CD4-positive, alpha-beta T cell treated with Interleukin-15 for 4 hours (primary cell): ENCODE measurements at regions not wholly inside any gene's neighbourhood (a gene's known extent, or its start where the extent isn't known, plus 50 kb on each side); places are given as distances from the start of the nearest gene placed in this dataset.

Experiments used
- DNase-seq: peaks from one replicate; pipeline ENCODE4 v3.0.0-alpha.2; 2020; ENCODE audit warnings: low spot score

DNA sequence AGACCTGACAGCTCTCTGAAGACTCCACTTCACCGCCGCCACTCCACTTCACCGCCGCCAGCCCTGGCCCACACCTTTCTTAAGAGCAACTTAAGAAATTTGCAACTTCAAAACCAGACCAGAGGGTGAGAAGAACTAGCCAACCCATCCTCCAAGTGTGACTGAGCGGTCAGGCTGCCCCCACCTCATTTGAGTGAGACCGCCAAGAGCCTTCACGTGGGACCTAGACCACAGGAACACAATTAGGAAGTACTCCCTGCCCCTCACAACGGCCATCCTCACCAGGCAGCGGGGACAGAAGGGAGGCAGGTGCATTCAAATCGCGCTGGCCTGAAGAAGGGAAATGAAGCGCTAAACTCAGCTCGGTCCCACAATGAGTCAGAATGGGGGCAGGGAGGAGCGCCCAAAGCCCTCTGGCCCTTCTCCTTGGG lies 156.8 kb upstream of the BCL6 start:
- no peak for DNase-seq

DNA sequence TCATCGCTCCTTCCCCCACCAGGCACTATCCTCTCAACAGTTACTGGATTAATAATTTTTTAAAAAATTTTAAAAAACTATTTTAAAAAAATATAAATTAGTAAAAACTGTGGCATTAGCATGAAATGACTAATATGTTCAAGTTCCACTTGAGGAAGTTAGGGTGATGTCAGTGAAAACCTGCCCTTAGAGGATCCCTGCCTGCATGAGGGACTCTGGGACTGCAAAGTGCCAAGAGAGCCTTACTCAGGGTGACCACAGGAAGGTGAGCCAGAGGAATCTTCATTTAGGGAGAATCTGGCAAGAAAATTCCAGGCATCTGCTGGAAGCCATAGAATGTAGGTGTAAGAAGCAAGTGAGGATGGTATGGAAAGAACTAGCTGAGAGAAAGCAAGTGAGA lies 157.7 kb upstream of the BCL6 start:
- DNase-seq, result no peak

DNA sequence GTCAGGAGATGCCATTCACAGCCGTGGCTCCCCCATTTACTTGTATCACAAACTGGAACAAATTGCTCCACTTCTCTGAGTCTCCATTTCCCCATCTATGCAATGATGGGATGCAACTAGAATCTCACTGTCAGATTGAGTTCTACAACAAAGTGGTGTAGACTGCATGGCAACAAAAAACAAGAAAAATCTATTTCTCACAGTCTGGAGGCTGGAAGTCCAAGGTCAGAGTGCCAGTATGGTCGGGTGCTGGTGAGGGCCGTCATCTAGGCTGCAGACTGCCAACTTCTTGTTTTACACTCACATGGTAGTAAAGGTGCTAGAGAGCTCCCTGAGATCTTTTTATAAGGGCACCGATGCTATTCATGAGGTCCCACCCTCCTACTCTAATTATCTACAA lies 158.4 kb upstream of the BCL6 start:
- no peak for DNase-seq

DNA sequence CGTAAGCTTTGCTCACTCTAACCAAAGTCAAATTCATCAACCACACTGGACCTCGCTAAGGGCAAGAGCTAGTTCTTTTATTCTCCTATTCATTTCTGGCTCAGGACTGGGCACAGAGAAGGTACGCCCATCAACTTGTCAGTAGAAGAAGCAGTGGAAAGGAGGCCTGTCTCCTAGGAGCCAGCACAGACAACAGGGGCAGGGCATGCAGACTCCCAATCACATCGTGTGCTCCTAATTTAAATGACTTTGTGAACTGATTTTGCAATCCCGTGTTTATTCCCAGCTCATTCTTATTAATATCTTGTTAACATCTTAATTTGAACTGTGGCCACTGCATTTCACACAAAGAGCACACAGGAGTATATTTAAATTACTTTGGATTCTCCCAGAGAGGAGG lies 161.1 kb upstream of the BCL6 start:
- DNase-seq, result no peak

DNA sequence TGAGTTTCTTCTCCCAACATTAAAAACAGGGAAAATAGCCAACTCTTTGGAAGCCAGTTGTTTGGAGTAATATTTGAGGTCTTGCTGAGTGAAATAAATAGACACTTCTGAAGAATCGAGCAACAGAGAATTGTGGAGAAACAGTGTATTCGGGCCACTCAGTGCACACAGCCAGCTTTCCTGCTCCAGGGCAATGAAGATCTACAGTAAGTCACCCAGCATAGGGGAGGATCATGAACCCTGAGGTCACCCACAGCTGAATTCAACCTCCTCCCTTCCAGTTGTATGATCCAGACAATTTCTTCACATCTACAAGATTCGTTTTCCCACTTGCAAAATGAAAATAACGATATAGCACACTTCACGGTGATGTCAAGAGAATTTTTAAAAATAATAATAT lies 161.7 kb upstream of the BCL6 start:
- DNase-seq, result no peak

DNA sequence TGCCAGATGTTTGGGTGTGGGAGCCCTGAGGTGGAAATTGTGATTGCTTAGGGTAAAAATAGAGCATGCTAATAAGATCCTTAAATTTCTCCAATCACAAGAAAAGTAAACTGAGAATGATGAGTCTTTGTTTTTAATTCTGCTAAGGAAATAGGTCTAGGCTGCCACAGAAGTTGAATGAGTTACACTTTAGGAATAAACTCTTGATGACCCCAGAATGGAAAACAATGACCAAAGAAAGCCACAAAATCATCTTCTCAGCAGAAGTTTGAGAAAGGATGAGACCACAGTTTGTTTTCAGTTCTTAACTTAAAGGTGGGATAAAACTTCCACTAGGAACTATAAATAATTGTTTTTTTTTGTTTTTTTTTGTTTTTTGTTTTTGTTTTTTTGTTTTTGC lies 164.6 kb upstream of the BCL6 start:
- DNase-seq, result no peak

DNA sequence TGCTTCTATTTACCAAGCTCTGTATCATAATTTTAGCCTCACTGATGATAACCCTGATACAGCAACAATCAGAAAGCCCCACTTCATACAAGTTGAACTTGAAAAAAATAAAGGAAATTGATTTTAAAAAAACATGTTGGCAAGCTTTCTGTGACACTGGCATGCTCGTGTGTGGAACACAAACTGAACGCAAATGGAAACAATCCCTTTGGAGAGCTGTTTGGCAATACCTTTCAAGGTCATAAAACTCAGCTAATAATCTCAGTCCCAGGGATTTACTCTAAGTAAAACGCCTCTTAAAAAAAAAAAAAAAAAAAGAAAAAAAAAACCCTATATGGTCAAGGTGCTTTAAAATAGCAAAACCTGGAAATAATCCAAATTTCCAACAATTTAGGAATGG lies 166.7 kb upstream of the BCL6 start:
- no peak for DNase-seq

DNA sequence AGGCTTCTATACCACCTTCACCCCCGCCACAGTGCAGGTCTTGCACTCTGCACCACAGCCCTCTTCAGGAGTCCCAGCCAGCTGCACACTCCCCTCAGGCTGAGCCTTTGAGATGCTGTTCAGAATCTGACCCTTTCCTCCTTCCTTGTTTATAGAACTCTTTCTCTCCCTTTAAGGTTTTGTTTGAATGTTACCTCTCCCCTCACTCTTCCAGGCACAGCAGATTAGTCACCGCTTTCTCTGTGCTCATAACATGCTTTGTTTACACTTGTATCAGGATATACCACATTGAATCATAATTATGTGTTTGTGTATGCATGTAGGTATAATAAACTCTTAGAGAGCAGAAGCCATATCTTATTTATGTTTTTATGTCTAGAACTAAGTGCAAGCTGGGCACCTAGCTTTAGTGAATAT lies 168.4 kb upstream of the BCL6 start:
- no peak for DNase-seq

DNA sequence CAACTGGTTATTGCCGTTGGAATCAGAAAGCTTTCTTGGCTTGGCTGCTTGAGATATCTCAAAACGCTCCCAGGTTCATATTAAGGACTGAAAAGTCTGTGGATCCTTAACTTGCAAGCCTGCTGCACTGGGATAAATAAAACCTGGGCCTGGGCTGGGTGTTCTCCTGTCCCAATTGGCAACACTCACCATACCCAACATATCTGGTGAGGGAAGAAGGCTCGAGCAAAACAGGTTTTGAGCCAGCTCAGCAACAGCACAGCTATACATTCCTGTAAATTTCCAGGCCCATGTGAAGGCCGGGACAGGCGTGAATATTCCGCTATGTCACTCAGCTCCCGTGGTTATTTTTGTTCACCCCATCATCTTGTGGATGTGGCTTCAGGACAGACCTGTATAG lies 169.0 kb upstream of the BCL6 start:
- DNase-seq, result no peak

DNA sequence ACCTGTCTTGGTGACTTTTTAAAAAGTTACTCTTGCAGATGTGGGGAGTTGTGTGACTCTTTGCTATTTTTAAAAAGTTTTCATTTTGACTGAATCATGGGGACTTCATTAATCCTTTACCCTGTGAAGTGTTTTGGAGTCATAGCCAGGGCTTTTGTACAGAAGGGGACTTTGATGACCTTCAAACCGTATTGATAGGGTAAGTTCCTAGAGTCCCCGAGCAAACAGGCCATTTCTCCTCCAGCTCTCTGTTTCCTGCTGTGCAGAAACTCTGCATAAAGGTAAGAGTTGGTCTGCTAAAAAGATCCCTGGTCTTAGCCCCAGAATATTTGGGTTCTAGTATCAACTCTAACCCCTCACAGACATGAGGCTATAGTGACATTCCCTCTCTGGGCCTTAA lies 170.8 kb upstream of the BCL6 start:
- DNase-seq, result no peak

DNA sequence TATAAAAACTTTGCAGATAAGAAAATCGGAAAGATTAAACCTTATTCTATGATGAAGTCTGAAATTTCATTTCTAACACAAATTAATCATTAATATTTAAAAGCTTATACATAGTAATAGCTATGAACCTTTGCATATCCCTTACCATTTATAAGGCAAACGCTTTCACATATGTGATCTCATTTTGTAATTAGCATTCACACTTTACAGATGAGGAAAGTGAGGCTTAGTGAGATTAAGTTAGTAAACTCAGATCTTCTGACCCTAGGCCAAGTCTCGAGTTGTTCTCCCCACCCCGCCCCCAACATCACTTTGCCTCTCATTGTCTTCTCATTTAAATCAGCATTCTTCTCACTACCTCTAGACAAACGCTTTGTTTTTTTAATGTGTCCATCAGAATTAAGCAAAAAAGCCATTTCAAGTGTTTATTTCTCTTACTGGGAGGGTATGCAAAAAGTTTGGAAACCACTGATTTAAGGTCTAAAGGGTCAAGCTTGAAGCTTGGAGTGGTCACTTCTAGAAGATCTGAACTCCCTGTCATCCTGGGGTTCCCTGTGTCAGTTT lies 172.9 kb upstream of the BCL6 start:
- DNase-seq, result no peak

DNA sequence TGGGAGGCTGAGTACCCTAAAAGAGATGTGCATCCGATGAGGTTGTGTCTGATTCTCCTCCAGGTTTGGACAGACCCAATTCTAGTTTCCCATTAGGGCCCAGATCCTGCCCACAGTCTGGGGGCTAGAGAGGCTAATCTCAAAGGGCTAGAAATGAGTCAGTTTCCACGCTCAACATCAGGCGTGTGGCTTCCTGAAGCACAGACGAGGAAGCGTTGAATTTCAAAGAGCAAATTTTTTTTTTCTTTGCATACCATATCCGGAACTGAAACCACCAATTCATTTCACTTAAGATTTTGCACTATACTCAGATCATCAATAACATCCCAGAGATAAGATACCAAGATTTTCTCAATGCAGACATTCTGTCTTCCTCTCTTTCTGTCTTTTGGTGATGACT lies 173.8 kb upstream of the BCL6 start:
- DNase-seq, result peak; percentile 69

DNA sequence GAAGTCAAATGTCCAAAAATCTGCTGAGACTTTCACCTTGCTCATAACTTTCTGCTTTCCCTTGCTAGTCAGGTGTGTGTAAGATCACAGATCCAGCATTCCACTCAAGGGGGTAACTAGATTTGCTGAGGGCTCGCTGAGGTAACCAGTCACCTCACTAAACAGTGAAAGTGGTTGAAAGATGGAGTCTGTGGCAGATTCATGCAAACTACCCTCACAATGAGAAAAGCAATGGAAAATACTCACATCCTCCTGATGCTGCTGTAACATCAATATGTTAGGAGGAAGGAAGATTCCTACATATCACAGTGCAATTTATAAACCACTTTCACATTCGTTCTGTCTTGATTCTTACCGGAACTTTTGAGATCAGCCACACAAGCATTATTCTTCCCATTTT lies 174.3 kb upstream of the BCL6 start:
- DNase-seq, result peak; percentile 12

DNA sequence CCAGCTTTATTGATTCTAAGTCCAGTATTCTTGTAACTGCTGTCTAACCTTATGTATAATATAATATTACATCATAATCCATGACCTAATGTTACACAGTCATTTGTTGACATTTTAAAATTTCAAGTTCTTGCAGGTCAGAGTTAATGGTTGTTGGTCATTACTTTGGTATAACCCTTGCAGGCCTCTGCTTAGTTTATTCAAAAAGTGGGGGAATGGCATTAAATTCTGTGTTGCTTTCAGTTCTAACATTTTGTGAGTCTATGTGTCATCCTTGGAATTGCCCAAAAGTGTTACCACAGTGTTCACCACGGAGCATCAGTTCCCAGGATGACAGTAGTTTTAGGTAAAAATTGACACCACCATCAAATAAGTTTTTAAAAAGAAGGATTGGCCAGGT lies 174.8 kb upstream of the BCL6 start:
- DNase-seq, result no peak

DNA sequence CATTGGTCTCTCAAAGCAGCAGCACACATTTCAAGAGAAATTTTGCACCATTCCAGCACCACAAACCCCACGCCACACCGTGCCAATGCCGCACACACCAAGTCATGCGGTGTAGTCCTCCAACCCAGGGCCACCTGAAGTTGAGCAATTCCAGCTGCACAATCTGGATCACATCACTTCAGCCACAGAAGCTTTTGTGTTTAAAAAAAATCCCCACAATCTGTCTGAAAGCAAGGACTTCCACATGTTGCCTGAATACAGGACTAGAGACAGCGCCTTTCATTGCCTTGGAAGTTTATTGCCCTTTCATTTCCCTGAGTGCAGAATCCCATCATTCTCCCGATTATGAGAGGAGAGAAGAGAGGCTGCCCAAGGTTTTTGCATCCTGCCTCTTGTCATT lies 175.6 kb upstream of the BCL6 start:
- no peak for DNase-seq

DNA sequence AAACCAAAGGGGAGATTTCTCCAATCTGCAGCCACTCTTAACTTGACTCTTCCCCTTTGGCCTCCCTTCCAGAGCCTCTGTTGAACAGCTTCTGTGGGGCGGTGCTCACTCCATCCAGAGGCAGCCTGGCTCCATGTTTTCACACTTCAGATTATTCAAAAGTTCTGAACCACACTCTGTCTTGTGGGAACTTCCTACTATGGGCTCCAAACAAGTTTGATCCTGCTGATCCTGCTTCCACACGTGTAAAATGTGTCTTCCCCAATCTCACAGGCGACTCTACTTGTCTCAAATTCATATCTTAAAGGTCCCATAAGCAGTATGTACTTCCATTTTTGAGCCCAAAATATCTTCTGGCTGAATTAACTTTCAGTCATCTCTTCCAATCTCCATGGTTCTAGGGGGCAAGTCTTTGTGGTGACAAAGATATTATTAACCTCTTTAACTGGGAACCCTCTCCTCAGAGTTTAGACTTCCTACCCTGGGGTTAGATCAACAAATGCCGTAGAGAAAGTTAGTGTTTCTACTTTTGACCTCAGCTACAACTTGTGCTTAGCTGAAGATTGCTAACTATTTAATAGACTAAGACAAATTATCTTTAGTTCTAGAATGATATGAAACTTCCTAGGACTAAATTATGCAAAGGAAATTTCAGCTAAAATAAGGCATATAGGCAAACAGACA lies 176.3 kb upstream of the BCL6 start:
- DNase-seq, result no peak

DNA sequence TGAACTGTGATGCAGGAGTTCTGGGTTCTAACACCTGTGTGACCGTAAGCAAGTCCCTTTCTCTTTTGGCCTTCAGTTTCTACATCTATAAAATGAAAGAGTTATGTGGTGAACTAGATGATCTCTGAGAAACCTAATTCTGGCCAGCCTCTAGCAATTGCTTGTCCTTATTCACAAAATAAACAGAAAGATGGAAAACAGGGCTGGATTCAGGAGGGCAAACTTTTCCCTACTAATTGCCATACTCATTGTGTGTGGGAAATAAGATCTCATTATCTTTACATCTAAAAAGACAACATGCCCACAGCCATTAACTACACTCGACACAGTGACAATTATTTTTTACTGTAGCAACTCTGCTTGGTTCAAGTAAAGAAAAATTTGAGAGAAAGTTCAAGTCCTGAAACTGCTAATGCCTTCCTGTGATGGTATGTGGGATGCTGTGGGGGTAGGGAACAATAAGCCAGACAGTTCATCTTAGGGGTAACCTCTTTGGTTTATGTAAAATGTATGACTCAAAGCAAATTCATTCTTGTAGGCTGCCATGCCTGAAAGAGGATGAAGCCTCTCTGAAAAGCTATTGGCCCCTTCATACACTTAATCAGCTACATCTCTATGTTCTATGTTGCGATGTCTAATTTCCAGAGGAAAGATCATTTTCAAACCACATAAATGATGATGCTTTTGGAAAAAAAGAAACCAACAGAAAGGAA lies 177.6 kb upstream of the BCL6 start:
- no peak for DNase-seq

DNA sequence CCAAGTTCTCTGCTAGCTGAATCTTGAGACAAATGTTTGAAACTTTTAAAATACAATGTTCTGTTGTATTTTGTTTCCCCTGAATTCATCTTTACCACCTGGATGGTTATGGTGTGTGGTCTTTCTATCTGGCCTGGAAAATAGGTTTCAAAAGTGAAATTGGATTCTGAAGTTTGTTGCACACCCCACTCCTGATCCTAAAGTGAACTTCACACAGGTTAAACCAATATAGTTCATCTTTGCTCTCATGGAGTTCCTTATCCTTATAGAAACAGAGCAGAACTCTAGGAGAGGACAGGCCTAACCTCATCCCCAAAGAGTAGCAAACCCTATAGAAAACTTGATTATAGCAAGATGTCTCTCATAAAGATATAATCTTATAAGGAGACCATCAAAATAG lies 179.4 kb upstream of the BCL6 start:
- DNase-seq, result no peak

DNA sequence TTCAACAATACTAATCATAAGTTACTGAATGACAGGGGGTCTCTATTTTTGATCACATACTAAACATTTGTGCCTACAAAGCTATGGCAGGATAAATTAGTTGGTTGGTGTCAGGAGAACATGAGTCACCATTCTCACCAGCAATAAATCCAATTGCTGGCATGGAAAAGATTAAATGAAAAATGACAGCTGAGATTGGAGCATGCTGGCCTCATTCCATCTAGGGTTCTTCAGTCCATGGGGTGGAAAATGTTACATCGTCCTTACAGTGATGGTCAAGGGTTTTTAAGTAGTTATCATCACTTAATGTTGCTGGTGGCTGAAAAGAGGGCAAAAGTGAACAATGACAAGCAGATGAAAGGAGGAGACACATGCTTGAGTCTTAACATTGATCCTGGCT lies 180.1 kb upstream of the BCL6 start:
- DNase-seq, result no peak

DNA sequence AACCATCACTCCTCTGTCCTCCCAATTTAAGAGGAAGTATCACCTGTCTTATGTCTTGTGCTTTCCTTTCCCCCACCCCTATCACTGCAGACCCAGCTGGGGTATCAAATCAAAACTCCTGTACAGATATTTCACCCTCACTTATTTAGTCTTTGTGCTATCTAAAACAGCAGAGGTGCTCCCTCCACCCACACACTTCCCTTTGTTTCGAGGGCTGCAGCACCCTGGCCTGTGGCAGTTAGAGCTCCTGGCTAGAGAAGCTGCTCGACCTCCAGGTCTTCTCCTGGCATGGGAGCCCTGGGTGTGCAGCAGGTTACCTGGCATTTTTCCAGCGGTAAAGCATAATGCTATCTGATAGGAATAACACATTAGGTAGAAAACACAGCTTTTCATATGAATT lies 181.4 kb upstream of the BCL6 start:
- no peak for DNase-seq

DNA sequence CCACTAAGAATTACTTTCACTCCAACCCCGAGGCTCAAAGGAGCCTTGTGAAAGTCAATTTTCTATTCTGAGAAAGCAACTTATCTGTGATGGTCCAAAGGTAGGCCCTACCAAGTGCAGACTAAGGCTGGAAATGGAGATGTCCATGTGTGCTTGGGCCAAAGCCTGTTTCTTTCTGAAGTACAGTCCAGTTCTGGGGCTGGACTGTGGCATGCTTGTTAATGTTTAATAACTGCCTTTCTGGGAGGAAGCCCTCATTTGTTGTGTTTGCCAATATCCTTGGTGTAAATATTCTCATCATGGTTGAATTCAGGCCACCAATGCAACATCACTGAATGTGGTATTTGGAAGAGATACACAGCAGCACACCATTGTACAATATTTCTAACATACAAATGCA lies 182.3 kb upstream of the BCL6 start:
- DNase-seq, result no peak

DNA sequence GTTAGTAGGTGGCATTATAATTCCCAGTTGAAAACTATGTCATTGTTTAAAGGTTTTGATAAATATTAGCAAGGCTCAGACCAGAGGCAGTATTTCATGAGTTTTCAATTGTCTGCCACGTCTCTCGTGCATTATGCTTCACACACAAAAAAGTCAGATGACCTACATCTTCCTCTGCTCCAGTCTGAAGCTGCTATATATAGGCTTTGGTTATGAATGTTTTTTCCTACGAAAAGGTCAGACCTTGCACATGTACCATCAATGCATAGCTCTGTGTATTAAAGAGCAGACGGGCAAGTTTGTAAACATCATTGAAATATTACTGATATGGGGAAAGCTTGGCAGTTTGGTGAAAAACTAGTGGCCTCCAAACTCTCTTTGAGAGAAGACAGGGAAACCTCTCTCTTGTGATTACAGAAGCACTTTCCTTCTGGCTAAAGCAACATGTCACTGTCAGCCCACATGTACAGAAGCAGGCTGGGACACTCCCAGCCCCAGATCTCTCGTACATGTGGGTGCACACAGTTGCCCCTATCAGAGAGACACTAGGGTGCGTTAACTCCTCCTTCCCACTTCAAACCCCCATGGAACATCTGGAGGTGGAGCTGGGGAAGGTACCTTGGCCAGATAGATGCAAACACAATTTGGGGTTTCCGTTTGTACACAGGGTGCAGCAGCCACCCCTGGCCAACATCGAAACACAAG lies 184.0 kb upstream of the BCL6 start:
- DNase-seq, result no peak

DNA sequence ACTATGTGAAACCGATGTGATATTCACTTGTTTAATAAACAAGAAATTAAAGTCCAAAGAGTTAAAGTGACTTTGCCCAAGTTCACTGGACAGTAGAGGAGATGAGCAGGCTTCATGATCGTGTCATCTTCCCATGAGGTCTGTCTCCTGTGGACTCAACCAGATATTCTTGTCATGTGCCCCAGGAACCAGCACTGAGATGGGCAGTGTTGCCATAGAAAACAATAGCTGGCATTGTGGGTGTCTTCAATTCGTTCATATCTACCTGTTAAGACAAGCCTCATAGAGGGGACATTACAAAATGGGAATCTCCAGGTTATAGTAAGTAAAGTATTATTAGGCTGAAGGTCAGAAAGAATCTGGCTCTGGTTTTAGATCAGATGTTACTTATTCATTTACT lies 184.8 kb upstream of the BCL6 start:
- DNase-seq, result no peak
